IPS DF 6.9 (cell line): ENCODE measurements at regions not wholly inside any gene's neighbourhood (a gene's known extent, or its start where the extent isn't known, plus 50 kb on each side); places are given as distances from the start of the nearest gene placed in this dataset.
A peak's percentile ranks its signal among the peaks of the same experiment; 100 is the strongest.
"Not testable (repeated sequence)": the region's sequence is repeated elsewhere in the genome, so short reads cannot be mapped to it uniquely, and the experiment has no call there.

Experiments used
- DNase-seq: peaks from one replicate; pipeline ENCODE4 v3.0.0-alpha.2; 2013; ENCODE audit warnings: low read depth, low spot score
- H3K27ac ChIP-seq: one replicate; pipeline ENCODE4 v1.5.1; 2013; ENCODE audit warnings: low read length, control low read depth
- H3K27me3 ChIP-seq: 2 replicates; pipeline ENCODE4 v1.6.1; 2013; ENCODE audit warnings: mild to moderate bottlenecking, low read length; ENCODE audit not compliant: control insufficient read depth, insufficient read depth
- H3K36me3 ChIP-seq: 2 replicates; pipeline ENCODE4 v1.6.1; 2013; ENCODE audit warnings: low read length; ENCODE audit not compliant: control insufficient read depth, insufficient read depth
- H3K4me1 ChIP-seq: 2 replicates; pipeline ENCODE4 v1.6.1; 2013; ENCODE audit warnings: low read length; ENCODE audit not compliant: control insufficient read depth, insufficient read depth
- H3K4me3 ChIP-seq: 2 replicates; pipeline ENCODE4 v1.5.1; 2013; ENCODE audit warnings: mild to moderate bottlenecking, low read length
- H3K9me3 ChIP-seq: 2 replicates; pipeline ENCODE4 v1.6.1; 2013; ENCODE audit warnings: low read length, inconsistent platforms; ENCODE audit not compliant: control insufficient read depth, insufficient read depth
- WGBS: extraction: QIAGEN DNeasy Blood & Tissue Kit; methylation state at CpG from one replicate; pipeline ENCODE4 v1.1.7; 2013; ENCODE audit warnings: mixed read lengths, missing lambda C conversion rate; ENCODE audit not compliant: insufficient read length, insufficient coverage; 5-methylcytosine and 5-hydroxymethylcytosine counted together

DNA sequence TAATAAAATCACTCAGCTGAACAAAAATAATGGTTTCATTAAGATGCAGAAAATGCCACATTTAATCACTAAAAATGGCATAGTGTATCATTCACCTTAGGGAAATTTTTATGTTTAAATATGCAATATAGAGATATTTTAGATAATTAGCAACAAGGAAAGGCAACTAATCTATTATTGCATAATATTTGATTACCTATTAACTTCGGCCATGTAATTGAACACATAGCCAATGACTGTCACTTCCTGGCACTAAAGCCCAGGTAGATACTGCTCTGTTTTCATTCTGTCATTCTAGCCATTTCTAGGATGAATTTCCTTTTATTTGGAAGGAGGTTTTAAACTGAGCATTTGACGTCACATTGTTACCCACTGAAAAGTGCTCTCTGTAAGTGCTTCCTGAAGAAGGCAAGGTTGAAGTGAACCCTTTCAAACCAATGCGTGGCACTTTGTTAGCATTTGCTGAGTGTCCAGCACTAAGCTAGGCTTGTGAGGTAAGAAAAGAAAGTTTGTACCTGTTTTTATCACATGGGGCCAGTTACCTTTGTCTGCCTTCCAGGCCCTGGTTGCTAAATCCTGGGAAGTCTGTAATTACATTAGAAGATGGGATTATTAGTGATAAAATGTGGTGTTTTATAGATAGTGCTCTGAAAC, 67.8 kb upstream of the LSM6 start:
- Histone ChIP-seq H3K27me3 (no peaks in the 10 kb centered on the region), H3K4me3 (no peak overlapping the region), H3K36me3 (no peaks in the 10 kb centered on the region), H3K27ac (no peak overlapping the region), H3K4me1 (no peaks in the 10 kb centered on the region), H3K9me3 (no peaks in the 10 kb centered on the region)
- no peak for DNase-seq
- no CpG with 5 or more reads among the region's 3 CpGs for WGBS

- Histone ChIP-seq H3K27me3 (no peaks in the 10 kb centered on the region), H3K27ac (no peak overlapping the region), H3K36me3 (no peaks in the 10 kb centered on the region), H3K4me1 (no peaks in the 10 kb centered on the region), H3K9me3 (no peaks in the 10 kb centered on the region), H3K4me3 (no peak overlapping the region)
- no peak for DNase-seq
- no CpG with 5 or more reads among the region's 1 CpG for WGBS
Observed at GRCh38 chr4:146105464-146105863, 70.1 kb upstream of the LSM6 start.

DNA sequence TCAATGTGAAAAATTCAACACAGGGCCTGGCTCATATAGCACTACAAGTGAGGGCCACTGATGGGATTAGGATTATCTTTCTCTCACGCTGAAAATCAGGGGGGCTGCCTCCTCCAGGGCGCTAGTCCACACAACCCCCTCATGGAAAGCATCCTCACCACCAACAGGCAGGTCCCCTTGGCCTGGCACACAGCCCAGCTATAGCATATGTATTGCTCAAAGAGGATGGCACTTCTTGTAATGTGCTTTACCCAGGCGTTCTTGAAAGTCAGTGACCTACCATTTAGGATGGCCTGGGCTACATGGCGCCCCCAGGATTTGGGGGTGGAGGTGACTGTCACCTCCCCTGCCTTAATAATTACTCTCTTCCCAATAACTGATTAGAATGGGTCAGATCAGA, 71.0 kb upstream of the LSM6 start:
- H3K27ac ChIP-seq = no peak overlapping the region
- no CpG with 5 or more reads among the region's 4 CpGs for WGBS

GRCh38 chr4:146104052-146104451, 71.5 kb upstream of the LSM6 start:
- not testable (repeated sequence) for H3K4me1 ChIP-seq, H3K9me3 ChIP-seq, H3K27me3 ChIP-seq, H3K36me3 ChIP-seq, H3K27ac ChIP-seq, H3K4me3 ChIP-seq, DNase-seq
- no CpG with 5 or more reads among the region's 9 CpGs for WGBS

More for the DNA sequence above, 71.0 kb upstream of the LSM6 start:
- Histone ChIP-seq H3K9me3 (no peaks in the 10 kb centered on the region), H3K27me3 (no peaks in the 10 kb centered on the region), H3K36me3 (no peaks in the 10 kb centered on the region), H3K4me1 (no peaks in the 10 kb centered on the region), H3K4me3 (no peak overlapping the region)
- DNase-seq = no peak

DNA sequence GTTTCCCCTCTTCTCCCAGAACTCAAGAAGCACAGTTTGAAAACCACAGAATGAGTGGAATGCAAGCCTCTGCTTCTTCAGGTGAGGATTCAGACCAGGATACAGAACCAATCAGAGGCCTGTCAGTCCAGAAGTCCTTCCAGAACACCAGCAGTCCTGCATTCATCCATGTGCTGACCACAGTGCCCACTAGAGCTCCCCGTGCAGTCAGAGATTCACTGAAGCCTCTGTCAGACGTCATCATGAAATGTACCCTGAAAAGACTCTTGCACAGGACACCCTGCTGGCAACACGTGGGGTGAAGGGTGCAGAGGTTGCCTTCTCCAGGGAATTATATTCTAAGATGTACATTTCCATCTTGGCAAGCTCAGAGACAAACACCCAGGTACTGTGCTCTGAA, 75.9 kb upstream of the LSM6 start:
- Histone ChIP-seq H3K36me3 (no peaks in the 10 kb centered on the region), H3K27me3 (no peaks in the 10 kb centered on the region), H3K4me1 (no peaks in the 10 kb centered on the region), H3K9me3 (no peaks in the 10 kb centered on the region), H3K27ac (no peak overlapping the region), H3K4me3 (no peak overlapping the region)
- no CpG with 5 or more reads among the region's 3 CpGs for WGBS
- DNase-seq = no peak

DNA sequence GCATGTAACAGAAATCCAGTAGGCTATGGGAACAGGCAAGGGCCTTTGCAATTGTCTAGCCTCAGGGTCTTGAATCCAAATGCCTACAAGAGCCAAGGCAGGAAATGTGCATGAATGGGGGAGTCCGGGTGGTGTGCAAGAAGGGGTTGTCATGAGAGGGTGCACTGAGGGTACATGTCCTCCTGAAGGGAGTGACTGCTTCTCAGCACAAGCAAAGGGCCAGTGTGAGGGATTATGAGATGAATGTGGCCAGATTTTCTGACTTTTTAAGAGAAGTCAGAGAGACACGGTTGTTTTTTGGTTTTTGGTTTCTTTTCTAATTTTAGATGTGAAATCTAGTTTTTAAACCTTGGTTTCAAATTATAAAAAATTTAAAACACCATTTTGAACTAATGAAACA, 76.5 kb upstream of the LSM6 start:
- Histone ChIP-seq H3K4me3 (no peak overlapping the region), H3K27ac (no peak overlapping the region), H3K27me3 (no peaks in the 10 kb centered on the region), H3K4me1 (no peaks in the 10 kb centered on the region), H3K9me3 (no peaks in the 10 kb centered on the region), H3K36me3 (no peaks in the 10 kb centered on the region)
- no CpG with 5 or more reads among the region's 2 CpGs for WGBS
- no peak for DNase-seq

GRCh38 chr4:146098397-146098796, 77.1 kb upstream of the LSM6 start:
- WGBS = no CpG with 5 or more reads among the region's 1 CpG
- Histone ChIP-seq H3K27ac (no peak overlapping the region), H3K9me3 (no peaks in the 10 kb centered on the region), H3K27me3 (no peaks in the 10 kb centered on the region), H3K4me3 (no peak overlapping the region), H3K36me3 (no peaks in the 10 kb centered on the region), H3K4me1 (no peaks in the 10 kb centered on the region)
- no peak for DNase-seq

DNA sequence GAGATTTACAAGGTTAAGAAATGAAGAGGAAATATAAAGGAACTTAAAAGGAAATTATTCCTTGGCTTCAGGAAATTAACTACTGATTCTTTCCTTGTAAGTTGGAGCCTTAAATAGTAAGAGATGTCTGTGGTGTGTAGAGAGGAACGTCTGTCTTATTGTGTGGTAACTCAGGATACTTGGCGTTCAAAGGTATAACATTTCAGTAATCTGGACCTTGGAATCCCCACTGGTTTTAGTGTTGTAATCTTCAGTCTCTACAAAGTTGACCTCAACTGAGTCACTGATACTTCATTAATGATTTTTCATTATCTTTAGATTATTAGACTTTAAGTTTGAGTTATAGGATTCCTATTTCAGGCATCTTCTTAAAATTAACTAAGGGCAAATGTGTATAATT, 79.1 kb upstream of the LSM6 start:
- no peaks in the 10 kb centered on the region for H3K9me3 ChIP-seq
- H3K27ac ChIP-seq = no peak overlapping the region
- H3K27me3 ChIP-seq = no peaks in the 10 kb centered on the region
- no peaks in the 10 kb centered on the region for H3K4me1 ChIP-seq
- no peaks in the 10 kb centered on the region for H3K36me3 ChIP-seq
- no CpG with 5 or more reads among the region's 2 CpGs for WGBS
- no peak for DNase-seq
- H3K4me3 ChIP-seq = no peak overlapping the region

DNA sequence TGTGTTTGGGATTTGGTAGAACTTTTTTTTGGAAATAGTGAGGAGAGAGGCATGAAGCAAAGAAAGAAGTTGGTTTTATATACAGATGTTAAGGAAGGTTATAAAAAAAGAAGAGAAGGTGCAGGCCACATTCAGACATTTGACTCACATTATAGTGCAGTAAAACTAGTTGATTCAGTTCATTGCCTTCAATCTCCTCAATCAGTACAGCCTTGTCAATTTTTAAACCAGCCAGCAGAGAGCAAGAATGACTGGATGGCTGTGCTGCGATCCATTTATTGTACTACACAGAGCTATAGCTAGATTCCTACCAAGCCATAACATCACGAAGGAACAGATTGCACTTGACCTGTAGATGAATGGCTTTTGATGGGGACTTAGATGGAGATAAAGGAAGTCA, 79.7 kb upstream of the LSM6 start:
- Histone ChIP-seq H3K27me3 (no peaks in the 10 kb centered on the region), H3K4me3 (no peak overlapping the region), H3K27ac (no peak overlapping the region), H3K4me1 (no peaks in the 10 kb centered on the region), H3K9me3 (no peaks in the 10 kb centered on the region), H3K36me3 (no peaks in the 10 kb centered on the region)
- no peak for DNase-seq
- no CpG with 5 or more reads among the region's 2 CpGs for WGBS

DNA sequence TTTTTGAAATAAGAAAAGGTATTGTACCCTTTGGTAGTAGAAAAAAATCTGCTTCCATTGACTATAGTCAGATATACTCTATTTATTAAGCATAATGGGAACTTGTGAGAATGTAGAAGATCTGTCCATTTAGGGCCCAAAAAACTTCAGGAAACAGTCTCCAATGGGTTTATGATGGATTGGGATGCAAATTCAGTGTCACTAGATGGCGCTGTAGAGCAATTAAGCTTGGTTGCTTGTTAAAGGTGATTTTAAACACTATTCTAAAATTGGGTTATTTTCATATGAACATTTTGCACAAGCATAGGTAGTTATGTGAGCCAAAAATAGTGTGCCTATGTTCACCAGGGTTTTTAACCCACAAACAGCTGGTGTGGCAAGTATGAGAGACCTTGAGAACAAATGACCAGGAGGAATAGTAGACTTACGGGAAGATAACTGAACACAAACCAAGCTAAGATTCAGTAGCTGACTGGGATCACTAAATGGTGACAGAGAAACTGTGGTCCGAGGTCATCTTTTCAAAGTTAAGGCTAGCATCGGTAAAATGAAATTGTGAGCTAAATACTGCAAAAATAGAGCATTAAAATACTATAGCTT, 80.3 kb upstream of the LSM6 start:
- Histone ChIP-seq H3K4me1 (no peaks in the 10 kb centered on the region), H3K4me3 (no peak overlapping the region), H3K27me3 (no peaks in the 10 kb centered on the region), H3K36me3 (no peaks in the 10 kb centered on the region), H3K27ac (no peak overlapping the region), H3K9me3 (no peaks in the 10 kb centered on the region)
- no CpG with 5 or more reads among the region's 4 CpGs for WGBS
- peak; percentile 54 for DNase-seq

DNA sequence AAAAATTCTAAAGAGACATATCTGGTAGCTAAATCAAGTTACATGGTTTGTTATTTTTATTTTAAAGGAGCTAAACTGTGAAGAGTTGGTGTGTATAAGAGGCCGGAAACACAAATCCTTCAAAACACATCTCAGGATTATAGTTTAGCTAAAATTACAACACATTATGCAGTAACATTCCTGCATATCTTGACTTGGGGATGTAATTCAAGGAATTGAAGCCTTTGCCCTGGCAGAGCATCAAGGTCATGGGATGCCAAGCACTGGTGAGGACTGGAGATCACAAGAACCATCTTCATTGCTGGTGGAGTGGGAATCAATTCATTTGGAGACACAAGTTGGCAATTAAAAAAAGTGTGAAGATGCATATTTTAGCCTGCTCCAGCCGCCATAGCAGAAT, 86.8 kb upstream of the LSM6 start:
- H3K4me1 ChIP-seq = no peaks in the 10 kb centered on the region
- no peaks in the 10 kb centered on the region for H3K36me3 ChIP-seq
- no peaks in the 10 kb centered on the region for H3K9me3 ChIP-seq
- no peak overlapping the region for H3K27ac ChIP-seq
- no peaks in the 10 kb centered on the region for H3K27me3 ChIP-seq
- no peak for DNase-seq
- H3K4me3 ChIP-seq = no peak overlapping the region
- no CpG with 5 or more reads among the region's 2 CpGs for WGBS
